GM06990 (cell line): ENCODE measurements at regions not wholly inside any gene's neighbourhood (a gene's known extent, or its start where the extent isn't known, plus 50 kb on each side); places are given as distances from the start of the nearest gene placed in this dataset.

Source experiments
- DNase-seq: peaks from one replicate; pipeline ENCODE4 v3.0.0-alpha.2; 2011; ENCODE audit not compliant: insufficient read length; ENCODE audit errors: extremely low read depth
- H3K27me3 ChIP-seq: replicated peaks from 2 replicates; pipeline ENCODE4 v1.6.0; 2011; ENCODE audit warnings: low read length; ENCODE audit not compliant: control insufficient read depth, insufficient read depth
- H3K36me3 ChIP-seq: 2 replicates; pipeline ENCODE4 v1.5.1; 2011; ENCODE audit warnings: low read length; ENCODE audit not compliant: control insufficient read depth, insufficient read depth
- H3K4me3 ChIP-seq: replicated peaks from 2 replicates; pipeline ENCODE4 v1.5.1; 2011; ENCODE audit warnings: low read depth, mild to moderate bottlenecking, control low read depth, low read length
- CTCF ChIP-seq: IDR thresholded peaks from 2 replicates; pipeline ENCODE4 v1.5.1; 2011; ENCODE audit warnings: low read length, control low read depth, mild to moderate bottlenecking, inconsistent platforms; ENCODE audit not compliant: insufficient read depth, poor library complexity, severe bottlenecking

- TF ChIP-seq CTCF, result no peak
- H3K4me3 ChIP-seq, result no peak overlapping the region
- no peaks in the 10 kb centered on the region; the same call in 1 of the 2 replicates for H3K27me3 ChIP-seq
- no peaks in the 10 kb centered on the region for H3K36me3 ChIP-seq
- no peak for DNase-seq
Measured at GRCh38 chr15:39202641-39203040, 378.2 kb upstream of the THBS1 start.

- Histone ChIP-seq H3K4me3 (no peak overlapping the region), H3K36me3 (no peaks in the 10 kb centered on the region), H3K27me3 (no peaks in the 10 kb centered on the region; the same call in 1 of the 2 replicates)
- no peak for TF ChIP-seq CTCF
- DNase-seq, result no peak
Measured at GRCh38 chr15:39204031-39204430, 376.8 kb upstream of the THBS1 start.

GRCh38 chr15:39205081-39205480, 375.8 kb upstream of the THBS1 start:
- Histone ChIP-seq H3K27me3 (no peaks in the 10 kb centered on the region), H3K4me3 (no peak overlapping the region), H3K36me3 (no peaks in the 10 kb centered on the region)
- no peak for TF ChIP-seq CTCF
- DNase-seq, result no peak

GRCh38 chr15:39205506-39206371, 375.1 kb upstream of the THBS1 start:
- DNase-seq, result no peak
- Histone ChIP-seq H3K27me3 (no peaks in the 10 kb centered on the region), H3K36me3 (no peaks in the 10 kb centered on the region), H3K4me3 (no peak overlapping the region)
- TF ChIP-seq CTCF, result no peak

GRCh38 chr15:39207532-39208115, 373.3 kb upstream of the THBS1 start:
- no peak overlapping the region for H3K4me3 ChIP-seq
- no peak for TF ChIP-seq CTCF
- no peaks in the 10 kb centered on the region for H3K27me3 ChIP-seq
- no peak for DNase-seq
- H3K36me3 ChIP-seq, result no peaks in the 10 kb centered on the region
